Spinal cord (tissue), 9 donors: ENCODE measurements at regions not wholly inside any gene's neighbourhood (a gene's known extent, or its start where the extent isn't known, plus 50 kb on each side); places are given as distances from the start of the nearest gene placed in this dataset.

Experiments used
- DNase-seq, 6 donors: peaks; one replicate each; pipeline versions ENCODE4 v3.0.0 to v3.0.0-alpha.2; 2013 to 2015; ENCODE audit warnings: low spot score in 6 of 6, low read depth in 4 of 6
- H3K27ac ChIP-seq: one replicate; pipeline ENCODE4 v1.5.1; 2013; ENCODE audit warnings: low read depth, low read length, control low read depth
- H3K27me3 ChIP-seq: one replicate; pipeline ENCODE4 v1.6.1; 2013; ENCODE audit warnings: low read length; ENCODE audit not compliant: control insufficient read depth, insufficient read depth
- H3K36me3 ChIP-seq: one replicate; pipeline ENCODE4 v1.6.1; 2013; ENCODE audit warnings: low read length; ENCODE audit not compliant: control insufficient read depth, insufficient read depth
- H3K4me1 ChIP-seq: one replicate; pipeline ENCODE4 v1.6.1; 2013; ENCODE audit warnings: low read length; ENCODE audit not compliant: control insufficient read depth, insufficient read depth
- H3K4me3 ChIP-seq: one replicate; pipeline ENCODE4 v1.5.1; 2013; ENCODE audit warnings: low read depth, low read length, control low read depth
- H3K9me3 ChIP-seq: one replicate; pipeline ENCODE4 v1.6.1; 2013; ENCODE audit warnings: low read length; ENCODE audit not compliant: control insufficient read depth, insufficient read depth
- WGBS: methylation state at CpG from one replicate; pipeline ENCODE4 v1.1.5; 2013; ENCODE audit warnings: missing lambda C conversion rate; ENCODE audit not compliant: insufficient coverage; 5-methylcytosine and 5-hydroxymethylcytosine counted together
- donor health status: healthy.

DNA sequence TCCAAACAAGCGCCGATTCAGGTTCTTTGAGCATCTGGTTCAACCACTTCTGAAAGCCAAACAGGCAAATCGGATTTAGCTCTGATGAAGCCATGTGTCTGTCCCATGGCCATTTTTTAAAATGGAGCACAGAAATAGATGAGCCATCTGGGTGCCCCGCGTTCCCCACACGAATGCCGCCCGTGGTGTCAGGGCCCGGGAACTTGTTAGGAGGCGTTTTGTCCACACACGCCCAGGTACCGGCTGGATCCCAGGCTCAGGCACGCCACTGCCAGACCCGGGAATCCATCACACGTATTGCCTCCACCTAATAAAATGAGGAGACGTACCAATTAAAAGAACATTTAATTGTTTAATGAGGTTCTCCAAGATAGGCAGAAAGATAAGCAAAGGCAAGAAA, 374.4 kb upstream of the SALL3 start:
- Histone ChIP-seq H3K36me3 (no peaks in the 10 kb centered on the region), H3K27ac (no peak overlapping the region), H3K27me3 (no peaks in the 10 kb centered on the region), H3K9me3 (no peaks in the 10 kb centered on the region), H3K4me1 (no peaks in the 10 kb centered on the region), H3K4me3 (no peak overlapping the region)
- DNase-seq = no peak
- 91% methylated on average over 8 of the region's 16 CpGs for WGBS

DNA sequence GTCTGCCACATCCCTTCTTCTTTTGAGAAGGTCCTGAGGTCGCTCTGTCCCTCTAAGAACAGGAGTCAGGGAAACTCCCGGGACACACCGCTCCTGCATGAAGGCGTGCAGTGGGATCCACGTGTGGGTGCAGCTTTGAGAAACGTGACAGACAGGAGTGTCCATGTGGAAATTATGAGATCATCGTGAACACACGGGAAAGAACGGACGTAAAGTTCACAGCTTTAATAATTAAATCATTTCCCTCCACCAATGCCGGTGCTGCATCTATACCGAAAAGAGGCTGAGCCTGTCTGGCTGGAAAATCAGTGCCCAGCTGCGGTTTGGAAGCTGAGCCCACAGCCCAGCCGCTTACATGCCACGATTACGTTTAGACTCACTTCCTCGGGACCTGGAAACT, 372.4 kb upstream of the SALL3 start:
- Histone ChIP-seq H3K9me3 (no peaks in the 10 kb centered on the region), H3K27me3 (no peaks in the 10 kb centered on the region), H3K36me3 (no peaks in the 10 kb centered on the region), H3K27ac (no peak overlapping the region), H3K4me3 (no peak overlapping the region), H3K4me1 (peaks cover 9% of the 10 kb centered on the region)
- WGBS = 84% methylated on average over 12 of the region's 17 CpGs
- DNase-seq = no peak

DNA sequence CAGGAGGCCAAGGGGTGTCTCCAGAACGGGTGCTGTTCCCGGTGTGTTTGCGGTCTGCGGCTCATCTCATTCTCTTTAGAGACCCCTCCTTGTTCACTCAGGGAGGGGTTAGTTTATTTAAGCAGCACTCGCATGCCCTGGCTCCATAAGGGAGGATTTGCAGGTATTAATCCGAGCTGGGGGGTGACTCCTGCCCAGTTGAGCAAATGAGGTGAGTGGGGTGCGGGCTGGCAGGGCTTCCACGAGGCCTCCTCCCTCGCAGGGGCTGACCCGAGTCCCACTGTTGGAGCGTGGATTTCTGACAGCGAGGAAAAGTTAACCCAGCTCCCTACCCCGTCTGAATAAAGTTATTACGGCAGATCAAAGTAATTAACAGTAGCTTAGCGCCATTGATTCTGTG, 371.8 kb upstream of the SALL3 start:
- 89% methylated on average over 12 of the region's 15 CpGs for WGBS

DNA sequence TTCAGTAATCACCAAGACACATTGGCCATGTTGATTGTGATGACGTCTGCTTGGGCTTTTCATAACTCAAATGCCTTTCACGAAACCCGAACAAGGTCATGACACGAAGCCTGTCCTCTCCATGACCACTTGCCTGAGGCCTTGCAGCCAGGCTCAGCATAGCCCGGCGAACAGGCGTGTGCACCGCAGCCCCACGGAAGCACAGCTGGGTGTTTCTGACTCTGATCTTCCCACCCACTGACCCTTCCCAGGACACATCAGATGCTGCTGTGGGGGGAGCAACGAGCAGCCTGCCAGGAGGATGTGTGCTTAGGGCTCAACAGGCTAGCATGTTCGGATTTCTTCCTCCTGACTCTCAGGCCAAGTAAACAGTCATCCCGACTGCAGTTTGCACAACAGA, 369.4 kb upstream of the SALL3 start:
- H3K27ac ChIP-seq = no peak overlapping the region
- no peak for DNase-seq
- H3K9me3 ChIP-seq = no peaks in the 10 kb centered on the region
- peaks cover 9% of the 10 kb centered on the region for H3K4me1 ChIP-seq
- H3K36me3 ChIP-seq = no peaks in the 10 kb centered on the region
- no peaks in the 10 kb centered on the region for H3K27me3 ChIP-seq
- WGBS = 78% methylated on average over 12 of the region's 12 CpGs
- H3K4me3 ChIP-seq = no peak overlapping the region

More for the DNA sequence above, 371.8 kb upstream of the SALL3 start:
- Histone ChIP-seq H3K27ac (no peak overlapping the region), H3K4me3 (no peak overlapping the region), H3K36me3 (no peaks in the 10 kb centered on the region), H3K4me1 (peaks cover 9% of the 10 kb centered on the region), H3K27me3 (no peaks in the 10 kb centered on the region), H3K9me3 (no peaks in the 10 kb centered on the region)
- no peak for DNase-seq

DNA sequence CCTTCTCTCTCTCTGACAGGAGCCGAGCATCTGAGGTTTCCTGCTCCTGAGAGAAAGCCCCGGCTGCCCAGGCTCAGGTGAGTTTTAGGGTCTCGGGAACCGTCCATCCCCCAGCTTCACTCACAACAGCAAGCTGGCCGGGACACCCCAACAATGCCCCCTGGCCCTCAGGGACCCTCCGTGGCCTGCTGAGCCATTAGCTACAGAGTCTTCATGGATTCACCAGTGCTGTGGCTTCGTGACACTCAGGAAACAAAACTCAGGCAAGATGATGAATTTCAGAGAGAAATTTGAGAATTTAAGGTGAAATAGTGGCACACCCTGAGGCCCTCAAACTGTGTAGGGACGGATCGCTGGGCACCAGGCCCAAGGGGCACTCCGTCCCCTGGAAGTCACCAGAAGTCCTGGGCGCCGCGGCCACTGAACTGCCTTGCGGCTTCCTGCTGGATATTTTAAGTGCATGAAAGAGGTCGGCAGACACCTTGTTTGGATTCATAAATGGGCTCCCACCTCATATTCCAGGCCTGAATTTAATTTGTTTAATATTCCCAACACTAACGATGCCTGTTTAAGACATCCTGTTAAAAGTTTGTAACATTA, 368.3 kb upstream of the SALL3 start:
- Histone ChIP-seq H3K9me3 (peaks cover 4% of the 10 kb centered on the region), H3K27me3 (no peaks in the 10 kb centered on the region), H3K4me3 (no peak overlapping the region), H3K4me1 (peaks cover 9% of the 10 kb centered on the region), H3K27ac (no peak overlapping the region), H3K36me3 (no peaks in the 10 kb centered on the region)
- 92% methylated on average over 9 of the region's 16 CpGs for WGBS
- DNase-seq = no peak

DNA sequence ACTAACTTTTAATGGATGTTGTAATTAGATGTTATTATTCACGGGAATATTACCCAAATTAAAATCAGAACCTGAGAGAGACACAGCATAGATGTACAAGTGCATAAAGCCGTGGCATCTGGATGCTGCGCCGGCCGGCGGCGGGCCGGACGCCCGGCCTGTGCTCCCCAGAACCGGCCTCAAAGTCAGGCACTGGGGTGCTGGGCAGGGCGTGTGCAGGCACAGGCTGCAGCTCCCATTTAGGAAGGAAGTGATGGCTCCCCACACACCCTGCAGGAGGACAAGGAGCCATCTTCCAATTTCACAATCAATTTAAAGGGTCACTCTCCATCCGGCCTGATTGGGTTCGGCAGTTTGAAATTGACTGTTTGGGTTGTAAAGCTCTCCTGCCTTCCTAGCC, 367.7 kb upstream of the SALL3 start:
- Histone ChIP-seq H3K27me3 (no peaks in the 10 kb centered on the region), H3K9me3 (peaks cover 4% of the 10 kb centered on the region), H3K4me1 (peaks cover 9% of the 10 kb centered on the region), H3K36me3 (no peaks in the 10 kb centered on the region), H3K27ac (no peak overlapping the region), H3K4me3 (no peak overlapping the region)
- WGBS = 94% methylated on average over 12 of the region's 14 CpGs
- DNase-seq = no peak

DNA sequence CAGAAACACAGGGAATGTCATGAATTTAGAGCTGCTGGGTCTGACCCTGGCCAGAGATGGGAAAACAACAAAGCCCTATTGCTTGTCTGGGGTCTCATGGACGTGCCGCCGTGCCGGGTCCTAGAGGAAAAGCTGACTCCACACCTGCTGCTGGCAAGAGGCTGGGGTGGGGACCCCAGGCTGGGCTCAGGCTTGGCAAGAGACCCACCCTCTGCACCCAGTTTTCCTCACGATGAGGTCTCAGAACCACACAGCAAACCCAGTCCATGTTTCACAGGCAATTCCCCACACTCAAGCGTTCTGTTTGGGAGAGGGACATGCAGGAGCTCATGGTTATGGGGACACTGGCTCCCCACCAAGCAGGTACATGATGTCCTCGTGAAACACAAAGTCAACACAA, 367.3 kb upstream of the SALL3 start:
- H3K27ac ChIP-seq = no peak overlapping the region
- 88% methylated on average over 6 of the region's 7 CpGs for WGBS
- H3K4me3 ChIP-seq = no peak overlapping the region
- peaks cover 4% of the 10 kb centered on the region for H3K9me3 ChIP-seq
- no peak for DNase-seq
- no peaks in the 10 kb centered on the region for H3K27me3 ChIP-seq
- H3K4me1 ChIP-seq = peaks cover 9% of the 10 kb centered on the region
- H3K36me3 ChIP-seq = no peaks in the 10 kb centered on the region

DNA sequence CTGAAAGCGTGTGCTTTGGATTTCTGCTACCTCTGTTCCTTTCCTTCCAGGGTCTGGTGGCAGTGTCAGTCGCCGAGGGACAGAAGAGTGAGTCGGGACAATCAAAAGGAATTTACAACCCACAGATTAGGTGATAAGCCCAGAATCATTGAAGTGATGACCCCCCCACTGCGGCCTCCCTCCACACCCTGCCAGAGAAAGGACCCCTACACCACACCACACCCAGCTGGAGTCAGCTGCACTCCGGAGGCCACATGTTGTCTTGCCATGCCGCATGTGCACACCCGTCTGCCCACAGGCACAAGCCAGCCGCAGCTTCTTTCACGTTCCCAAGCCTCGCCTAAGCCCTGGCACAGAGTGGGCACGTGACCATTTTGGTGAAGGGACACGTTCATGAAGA, 366.8 kb upstream of the SALL3 start:
- H3K27me3 ChIP-seq = no peaks in the 10 kb centered on the region
- DNase-seq = no peak
- no peaks in the 10 kb centered on the region for H3K36me3 ChIP-seq
- H3K9me3 ChIP-seq = peaks cover 4% of the 10 kb centered on the region
- H3K4me3 ChIP-seq = no peak overlapping the region
- peaks cover 9% of the 10 kb centered on the region for H3K4me1 ChIP-seq
- WGBS = 94% methylated on average over 13 of the region's 13 CpGs
- no peak overlapping the region for H3K27ac ChIP-seq

DNA sequence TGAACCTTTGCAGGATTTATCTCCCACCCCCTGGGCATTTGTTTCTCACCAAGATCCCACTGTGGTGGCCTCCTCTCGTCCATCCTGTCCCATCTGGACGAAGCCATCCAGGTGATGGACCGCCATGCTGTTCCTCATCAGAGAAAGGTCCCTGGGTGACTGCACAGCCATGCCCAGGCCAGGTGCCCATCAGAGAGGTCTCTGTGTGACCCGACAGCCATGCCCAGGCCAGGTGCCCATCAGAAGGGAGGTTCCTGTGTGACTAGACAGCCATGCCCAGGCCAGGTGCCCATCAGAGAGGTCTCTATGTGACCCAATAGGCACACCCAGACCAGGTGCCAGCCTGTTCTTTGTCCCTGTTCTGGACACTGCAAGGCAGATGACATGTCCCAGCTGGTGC, 360.9 kb upstream of the SALL3 start:
- 92% methylated on average over 4 of the region's 4 CpGs for WGBS
- peaks cover 3% of the 10 kb centered on the region for H3K4me1 ChIP-seq
- no peak overlapping the region for H3K27ac ChIP-seq
- peaks cover 4% of the 10 kb centered on the region for H3K9me3 ChIP-seq
- no peak overlapping the region for H3K4me3 ChIP-seq
- DNase-seq = no peak
- H3K36me3 ChIP-seq = no peaks in the 10 kb centered on the region
- H3K27me3 ChIP-seq = no peaks in the 10 kb centered on the region

DNA sequence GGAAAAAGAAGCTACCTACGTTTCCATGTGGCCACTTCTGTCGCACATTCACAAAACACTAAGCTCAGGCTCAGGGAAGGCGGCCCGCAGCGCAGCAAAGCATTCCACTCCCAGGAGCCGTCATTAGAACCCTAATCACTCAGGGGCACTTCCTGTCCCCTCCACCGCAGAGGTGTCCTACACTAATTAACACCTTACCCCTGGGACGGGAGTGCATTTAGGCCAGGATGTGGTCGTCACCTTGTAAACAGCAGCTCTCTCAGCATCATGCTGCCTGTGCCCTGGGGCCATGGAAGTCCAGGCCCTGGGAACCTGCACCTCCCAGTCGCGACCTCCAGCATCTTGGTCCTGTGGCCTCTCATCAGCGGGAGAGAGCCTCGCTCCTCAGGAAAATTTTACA, 359.8 kb upstream of the SALL3 start:
- Histone ChIP-seq H3K27ac (no peak overlapping the region), H3K4me1 (peaks cover 3% of the 10 kb centered on the region), H3K4me3 (no peak overlapping the region), H3K27me3 (peaks cover 2% of the 10 kb centered on the region), H3K9me3 (peaks cover 4% of the 10 kb centered on the region), H3K36me3 (no peaks in the 10 kb centered on the region)
- 52% methylated on average over 8 of the region's 13 CpGs for WGBS
- no peak for DNase-seq
